CD8-positive, alpha-beta memory T cell (primary cell): ENCODE measurements at regions not wholly inside any gene's neighbourhood (a gene's known extent, or its start where the extent isn't known, plus 50 kb on each side); places are given as distances from the start of the nearest gene placed in this dataset.
"Not testable (repeated sequence)": the region's sequence is repeated elsewhere in the genome, so short reads cannot be mapped to it uniquely, and the experiment has no call there.

Experiments used
- CTCF ChIA-PET: fragments of 350-600 bp; sonication (Branson Sonifier 250); formaldehyde crosslinking; loops from one replicate; lab custom pipeline; 2021; ENCODE audit warnings: antibody characterized with exemption; lab: Charles Lee
- POLR2A ChIA-PET: fragments of 350-600 bp; sonication (Branson Sonifier 250); formaldehyde crosslinking; loops from one replicate; lab custom pipeline; 2021; ENCODE audit warnings: antibody characterized with exemption; lab: Charles Lee
- DNase-seq, 5 donors: peaks; one replicate each; pipeline versions ENCODE4 v3.0.0 to v3.0.0-alpha.2; 2020 to 2022; ENCODE audit warnings: mixed read lengths in 1 of 5
- H3K27ac ChIP-seq: one replicate; pipeline ENCODE4 v1.7.0; 2013; ENCODE audit warnings: low read depth, mild to moderate bottlenecking, low read length, moderate library complexity
- H3K27me3 ChIP-seq: 2 replicates; pipeline ENCODE4 v1.7.0; 2013; ENCODE audit warnings: low read length, mild to moderate bottlenecking; ENCODE audit not compliant: insufficient read depth, poor library complexity, severe bottlenecking
- H3K36me3 ChIP-seq: 2 replicates; pipeline ENCODE4 v1.7.0; 2013; ENCODE audit warnings: mild to moderate bottlenecking, low read length, moderate library complexity; ENCODE audit not compliant: insufficient read depth
- H3K4me1 ChIP-seq: 2 replicates; pipeline ENCODE4 v1.7.0; 2013; ENCODE audit warnings: mild to moderate bottlenecking, low read length, moderate library complexity; ENCODE audit not compliant: insufficient read depth
- H3K4me3 ChIP-seq: 2 replicates; pipeline ENCODE4 v1.7.0; 2013; ENCODE audit warnings: mild to moderate bottlenecking, low read length
- H3K9me3 ChIP-seq: 2 replicates; pipeline ENCODE4 v1.7.0; 2013; ENCODE audit warnings: mild to moderate bottlenecking, low read length
- H3K27ac Mint-ChIP-seq, 8 donors: one replicate each; pipeline ENCODE4 v1.8.0; 2020 to 2021; ENCODE audit warnings: mixed read lengths in 8 of 8, mild to moderate bottlenecking in 6 of 8, inconsistent platforms in 3 of 8, moderate library complexity in 3 of 8
- H3K27me3 Mint-ChIP-seq, 2 donors: one replicate each; pipeline ENCODE4 v1.8.0; 2020 to 2021; ENCODE audit warnings: mixed read lengths in 2 of 2, mild to moderate bottlenecking in 1 of 2, moderate library complexity in 1 of 2
- H3K36me3 Mint-ChIP-seq, 3 donors: one replicate each; pipeline ENCODE4 v1.8.0; 2020 to 2021; ENCODE audit warnings: mixed read lengths in 3 of 3, inconsistent platforms in 1 of 3, mild to moderate bottlenecking in 1 of 3
- H3K4me1 Mint-ChIP-seq, 3 donors: one replicate each; pipeline ENCODE4 v1.8.0; 2020 to 2021; ENCODE audit warnings: mixed read lengths in 3 of 3, inconsistent platforms in 1 of 3, mild to moderate bottlenecking in 1 of 3
- H3K4me3 Mint-ChIP-seq, 7 donors: one replicate each; pipeline ENCODE4 v1.8.0; 2020 to 2021; ENCODE audit warnings: mixed read lengths in 7 of 7, mild to moderate bottlenecking in 6 of 7, moderate library complexity in 4 of 7, inconsistent platforms in 2 of 7
- H3K9me3 Mint-ChIP-seq, 5 donors: one replicate each; pipeline ENCODE4 v1.8.0; 2020 to 2022; ENCODE audit warnings: mixed read lengths in 5 of 5, mild to moderate bottlenecking in 3 of 5, moderate library complexity in 2 of 5, inconsistent platforms in 1 of 5

DNA sequence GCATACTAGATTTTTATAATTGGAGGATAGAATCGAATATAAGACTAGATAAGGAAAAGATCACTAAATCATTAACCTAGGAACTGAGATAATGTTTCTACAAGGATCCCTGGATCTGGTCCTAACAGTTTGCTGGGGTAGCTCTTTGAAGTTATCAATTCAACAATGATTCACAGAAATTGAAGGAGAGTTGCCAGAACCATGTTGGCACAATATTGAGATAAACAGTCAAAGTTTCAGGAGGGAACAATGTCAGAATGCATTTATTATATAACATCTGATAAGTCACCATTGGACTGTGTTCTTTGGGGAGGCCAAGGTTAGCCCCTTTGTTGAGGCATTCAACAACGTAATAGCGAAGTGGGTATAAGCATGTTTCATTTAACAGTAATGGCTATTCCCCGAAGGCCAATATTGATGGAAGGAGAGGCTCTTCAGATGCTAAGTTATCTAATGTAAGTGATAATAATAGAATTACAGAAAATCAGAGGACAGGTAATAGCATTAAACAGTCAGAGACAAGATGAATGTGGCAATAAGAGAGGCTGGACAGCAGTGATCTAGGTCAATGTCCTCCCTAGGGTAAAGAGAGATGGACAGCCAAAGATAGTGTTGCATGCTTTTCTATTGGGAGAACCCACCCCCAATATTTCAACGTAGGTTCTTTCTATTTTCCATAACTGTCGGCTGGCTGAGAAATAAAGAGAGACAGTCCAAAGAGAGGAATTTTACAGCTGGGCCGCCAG lies 604.8 kb upstream of the GYPC start:
- Histone ChIP-seq H3K27ac (no peak overlapping the region), H3K4me3 (no peak overlapping the region), H3K4me1 (no peaks in the 10 kb centered on the region), H3K27me3 (no peaks in the 10 kb centered on the region), H3K36me3 (no peaks in the 10 kb centered on the region), H3K9me3 (no peaks in the 10 kb centered on the region)
- H3K36me3 Mint-ChIP-seq = no peaks in the 10 kb centered on the region
- POLR2A ChIA-PET = no interaction called here
- DNase-seq = no peak
- H3K27me3 Mint-ChIP-seq = no peaks in the 10 kb centered on the region
- no peak overlapping the region for H3K27ac Mint-ChIP-seq
- CTCF ChIA-PET = no interaction called here
- H3K4me1 Mint-ChIP-seq = no peaks in the 10 kb centered on the region
- peaks cover 9 to 39% (median 22%) of the 10 kb centered on the region in 5 donors for H3K9me3 Mint-ChIP-seq
- H3K4me3 Mint-ChIP-seq = no peak overlapping the region

DNA sequence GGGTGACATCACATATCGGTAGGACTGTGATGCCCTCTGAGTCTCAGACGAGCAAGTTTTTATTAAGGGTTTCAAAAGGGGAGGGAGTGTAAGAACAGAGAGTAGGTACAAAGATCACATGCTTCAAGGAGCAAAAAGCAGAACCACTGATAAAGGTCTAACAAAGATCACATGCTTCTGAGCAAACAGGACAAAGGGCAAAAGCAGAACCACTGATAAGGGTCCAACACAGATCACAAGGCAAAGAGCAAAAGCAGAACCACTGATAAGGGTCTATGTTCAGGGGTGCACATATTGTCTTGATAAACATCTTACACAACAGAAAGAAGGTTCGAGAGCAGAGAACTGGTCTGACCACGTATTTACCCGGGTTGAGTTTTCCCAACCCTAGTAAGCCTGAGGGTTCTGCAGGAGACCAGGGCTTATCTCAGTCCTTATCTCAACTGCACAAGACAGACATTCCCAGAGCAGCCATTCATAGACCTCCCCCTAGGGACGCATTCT lies 604.2 kb upstream of the GYPC start:
- H3K36me3 Mint-ChIP-seq, H3K4me1 Mint-ChIP-seq, H3K36me3 ChIP-seq, H3K27me3 ChIP-seq, DNase-seq, CTCF ChIA-PET, H3K4me3 Mint-ChIP-seq, H3K4me1 ChIP-seq, H3K27ac ChIP-seq, H3K4me3 ChIP-seq, H3K27me3 Mint-ChIP-seq, H3K9me3 ChIP-seq, POLR2A ChIA-PET, H3K27ac Mint-ChIP-seq: not testable (repeated sequence)
- H3K9me3 Mint-ChIP-seq = peaks cover 11 to 39% (median 22%) of the 10 kb centered on the region in 5 donors

DNA sequence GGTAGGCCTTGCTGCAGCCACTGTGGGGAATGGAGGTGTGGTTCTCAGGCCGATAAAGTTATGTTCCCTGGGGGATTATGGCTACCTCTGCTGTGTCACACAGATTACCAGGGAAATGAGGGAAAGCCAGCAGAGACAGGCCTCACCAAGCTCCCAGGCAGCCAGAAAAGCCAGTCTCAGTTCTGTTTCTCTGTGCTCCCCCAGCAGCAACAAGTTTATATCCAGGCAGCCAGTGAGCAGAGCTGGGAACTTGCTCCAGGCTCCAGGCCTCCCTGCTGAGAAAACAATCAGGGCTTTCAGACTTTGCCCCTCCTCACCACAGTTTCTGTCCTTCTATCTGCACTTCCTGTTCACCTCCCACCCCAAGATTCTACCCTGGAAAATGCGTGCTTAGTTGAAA lies 596.6 kb upstream of the GYPC start:
- peaks cover 17 to 51% (median 34%) of the 10 kb centered on the region in 5 donors for H3K9me3 Mint-ChIP-seq
- ChIA-PET CTCF (no interaction called here), POLR2A (no interaction called here)
- H3K27me3 Mint-ChIP-seq = no peaks in the 10 kb centered on the region
- H3K4me3 Mint-ChIP-seq = no peak overlapping the region
- no peak overlapping the region for H3K4me3 ChIP-seq
- H3K27ac ChIP-seq = no peak overlapping the region
- H3K36me3 ChIP-seq = no peaks in the 10 kb centered on the region
- H3K4me1 Mint-ChIP-seq = no peaks in the 10 kb centered on the region
- no peak overlapping the region for H3K27ac Mint-ChIP-seq
- no peaks in the 10 kb centered on the region for H3K9me3 ChIP-seq
- H3K36me3 Mint-ChIP-seq = no peaks in the 10 kb centered on the region
- no peaks in the 10 kb centered on the region for H3K4me1 ChIP-seq
- H3K27me3 ChIP-seq = no peaks in the 10 kb centered on the region
- DNase-seq = no peak

DNA sequence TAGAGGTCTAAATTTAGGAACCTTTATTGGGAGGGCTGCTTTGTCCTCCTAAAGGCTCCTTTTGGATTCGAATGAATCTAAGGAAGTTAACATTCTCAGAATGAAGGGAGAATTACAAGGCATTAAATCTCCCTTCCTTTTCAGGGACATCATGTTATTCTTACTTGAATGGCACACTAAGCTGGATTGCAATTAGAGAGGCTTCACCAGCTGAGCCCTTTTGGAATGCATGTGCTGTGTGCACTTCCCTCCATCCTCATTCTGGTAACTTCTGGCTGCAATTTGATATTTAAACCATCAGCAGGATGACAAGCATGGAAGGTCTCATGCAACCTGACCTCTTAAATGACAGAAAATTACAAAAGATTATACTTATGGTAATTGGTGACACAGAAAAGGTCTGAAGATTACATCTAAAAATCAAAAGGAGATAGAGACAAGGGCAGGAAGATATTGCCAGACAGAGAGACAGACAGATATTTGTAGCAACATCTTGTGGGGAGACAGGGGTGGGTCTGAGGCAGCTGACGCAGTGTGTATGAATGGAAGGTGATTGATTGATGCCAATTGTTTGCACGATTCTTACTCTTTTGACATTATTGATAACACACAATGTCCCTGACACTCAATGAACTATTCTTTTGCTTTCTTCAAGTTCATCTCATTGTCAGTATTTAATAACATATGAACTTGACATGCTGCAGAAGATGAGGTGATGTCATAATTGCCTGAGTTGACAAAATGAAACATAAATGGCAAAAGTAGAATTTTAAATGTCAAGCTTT lies 570.8 kb upstream of the GYPC start:
- no peaks in the 10 kb centered on the region for H3K36me3 ChIP-seq
- no peaks in the 10 kb centered on the region for H3K36me3 Mint-ChIP-seq
- H3K4me3 ChIP-seq = no peak overlapping the region
- no peak overlapping the region for H3K27ac Mint-ChIP-seq
- peaks cover 0 to 3% (median 0%) of the 10 kb centered on the region in 5 donors for H3K9me3 Mint-ChIP-seq
- no peaks in the 10 kb centered on the region for H3K4me1 Mint-ChIP-seq
- ChIA-PET POLR2A (no interaction called here), CTCF (no interaction called here)
- DNase-seq = no peak
- peaks cover 0 to 2% of the 10 kb centered on the region in 2 donors for H3K27me3 Mint-ChIP-seq
- H3K27me3 ChIP-seq = no peaks in the 10 kb centered on the region
- no peak overlapping the region for H3K4me3 Mint-ChIP-seq
- H3K27ac ChIP-seq = no peak overlapping the region
- H3K4me1 ChIP-seq = no peaks in the 10 kb centered on the region
- H3K9me3 ChIP-seq = no peaks in the 10 kb centered on the region

DNA sequence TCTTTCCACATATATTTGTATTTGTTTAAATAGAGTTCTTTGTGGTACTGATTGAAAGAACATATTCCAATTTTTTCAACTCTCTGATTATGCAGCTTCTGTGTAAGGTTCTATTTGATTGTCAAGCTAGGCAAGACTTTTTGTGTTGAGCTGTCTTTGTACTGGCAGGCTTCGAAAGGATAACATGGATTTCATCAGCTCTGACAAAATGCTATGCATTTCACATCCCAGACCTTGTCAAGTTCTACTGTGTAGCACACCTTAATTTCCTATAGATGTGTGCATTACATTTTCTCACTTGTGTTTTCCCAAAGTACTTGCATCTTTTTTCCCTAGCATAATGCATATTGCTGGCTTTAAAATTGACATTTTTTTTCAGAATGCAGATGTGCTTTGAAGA lies 555.0 kb upstream of the GYPC start:
- no peaks in the 10 kb centered on the region for H3K36me3 ChIP-seq
- POLR2A ChIA-PET = no interaction called here
- H3K27me3 Mint-ChIP-seq = no peaks in the 10 kb centered on the region
- no peaks in the 10 kb centered on the region for H3K9me3 ChIP-seq
- H3K4me3 Mint-ChIP-seq = no peak overlapping the region
- H3K4me1 ChIP-seq = no peaks in the 10 kb centered on the region
- no peak overlapping the region for H3K27ac Mint-ChIP-seq
- no peak overlapping the region for H3K27ac ChIP-seq
- H3K4me1 Mint-ChIP-seq = no peaks in the 10 kb centered on the region
- H3K36me3 Mint-ChIP-seq = no peaks in the 10 kb centered on the region
- H3K4me3 ChIP-seq = no peak overlapping the region
- no peaks in the 10 kb centered on the region for H3K27me3 ChIP-seq
- no peak for DNase-seq
- H3K9me3 Mint-ChIP-seq = peaks cover 0 to 9% (median 2%) of the 10 kb centered on the region in 5 donors
- CTCF ChIA-PET = no interaction called here

DNA sequence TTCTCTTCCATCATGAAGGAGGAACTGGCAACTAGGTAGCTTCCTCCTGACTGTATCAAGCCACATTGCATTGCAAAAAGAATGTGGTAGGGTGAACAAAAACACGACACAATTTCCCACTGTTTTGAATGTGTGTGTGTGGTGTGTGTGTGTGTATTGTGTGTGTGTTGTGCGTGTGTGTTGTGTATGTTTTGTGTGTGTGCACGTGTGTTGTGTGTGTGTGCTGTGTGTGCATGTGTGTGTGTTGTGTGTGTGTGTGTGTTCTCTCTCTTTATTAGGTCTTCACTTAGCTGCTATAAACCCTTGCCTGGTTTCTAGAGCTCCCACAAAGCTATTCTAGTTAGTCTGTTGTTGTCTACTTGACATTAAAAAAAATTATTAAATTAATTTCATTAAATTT lies 550.0 kb upstream of the GYPC start:
- Mint-ChIP-seq H3K4me3 (no peak overlapping the region), H3K36me3 (no peaks in the 10 kb centered on the region), H3K4me1 (no peaks in the 10 kb centered on the region), H3K9me3 (peaks cover 0 to 10% (median 3%) of the 10 kb centered on the region in 5 donors), H3K27me3 (no peaks in the 10 kb centered on the region), H3K27ac (no peak overlapping the region)
- ChIA-PET POLR2A (no interaction called here), CTCF (no interaction called here)
- no peak for DNase-seq
- Histone ChIP-seq H3K27ac (no peak overlapping the region), H3K27me3 (no peaks in the 10 kb centered on the region), H3K4me3 (no peak overlapping the region), H3K36me3 (no peaks in the 10 kb centered on the region), H3K4me1 (no peaks in the 10 kb centered on the region), H3K9me3 (no peaks in the 10 kb centered on the region)

DNA sequence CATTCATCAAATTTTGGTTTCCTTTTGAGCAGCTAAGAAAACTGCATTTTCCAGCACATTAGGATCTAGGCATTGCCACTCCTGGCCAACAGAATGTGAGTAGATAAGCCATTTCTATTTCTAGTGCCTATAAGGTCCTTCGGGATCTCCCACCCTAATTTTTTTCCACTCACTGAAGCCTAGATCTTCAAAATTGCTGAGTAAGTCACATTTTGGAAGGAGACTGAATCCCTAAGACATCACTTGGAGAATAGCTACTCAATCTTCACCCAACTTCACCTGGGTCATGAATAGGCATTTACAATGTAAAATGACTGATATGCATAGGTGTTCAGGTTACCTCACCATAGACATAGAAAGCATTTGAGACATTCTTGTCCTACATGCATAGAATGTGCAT lies 548.1 kb upstream of the GYPC start:
- ChIA-PET POLR2A (no interaction called here), CTCF (no interaction called here)
- H3K27ac Mint-ChIP-seq = no peak overlapping the region
- Histone ChIP-seq H3K27ac (no peak overlapping the region), H3K4me1 (no peaks in the 10 kb centered on the region), H3K36me3 (no peaks in the 10 kb centered on the region), H3K9me3 (no peaks in the 10 kb centered on the region), H3K27me3 (no peaks in the 10 kb centered on the region), H3K4me3 (no peak overlapping the region)
- H3K9me3 Mint-ChIP-seq = peaks cover 0 to 10% (median 3%) of the 10 kb centered on the region in 5 donors
- H3K27me3 Mint-ChIP-seq = no peaks in the 10 kb centered on the region
- no peak overlapping the region for H3K4me3 Mint-ChIP-seq
- no peak for DNase-seq
- H3K4me1 Mint-ChIP-seq = no peaks in the 10 kb centered on the region
- H3K36me3 Mint-ChIP-seq = no peaks in the 10 kb centered on the region

DNA sequence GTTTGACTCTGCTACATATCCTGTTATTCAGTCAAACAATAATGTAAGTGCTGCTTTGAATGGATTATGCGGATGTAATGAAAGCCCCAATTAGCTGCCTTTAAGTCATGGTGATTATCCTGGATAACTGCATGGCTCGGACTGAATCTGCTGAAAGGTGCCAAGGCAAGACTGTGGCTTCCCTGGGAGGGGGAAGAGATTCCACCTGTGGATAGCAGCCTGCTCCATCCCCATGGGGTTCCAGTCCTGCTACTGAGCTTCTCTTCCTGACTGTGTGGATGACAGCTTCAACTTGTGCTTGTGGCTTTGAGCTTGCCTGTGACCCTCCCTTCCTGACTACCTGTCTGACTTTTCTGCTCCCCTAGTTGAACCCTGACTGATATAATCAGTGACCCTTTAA lies 540.0 kb upstream of the GYPC start:
- no peaks in the 10 kb centered on the region for H3K27me3 ChIP-seq
- Mint-ChIP-seq H3K9me3 (peaks cover 0 to 2% (median 0%) of the 10 kb centered on the region in 5 donors), H3K36me3 (no peaks in the 10 kb centered on the region), H3K27ac (no peak overlapping the region), H3K27me3 (no peaks in the 10 kb centered on the region), H3K4me1 (no peaks in the 10 kb centered on the region), H3K4me3 (no peak overlapping the region)
- ChIA-PET POLR2A (no interaction called here), CTCF (no interaction called here)
- no peak overlapping the region for H3K27ac ChIP-seq
- DNase-seq = no peak
- H3K9me3 ChIP-seq = no peaks in the 10 kb centered on the region
- no peak overlapping the region for H3K4me3 ChIP-seq
- no peaks in the 10 kb centered on the region for H3K36me3 ChIP-seq
- H3K4me1 ChIP-seq = no peaks in the 10 kb centered on the region
